MM.1S (cell line): ENCODE measurements at regions not wholly inside any gene's neighbourhood (a gene's known extent, or its start where the extent isn't known, plus 50 kb on each side); places are given as distances from the start of the nearest gene placed in this dataset.
"Not testable (repeated sequence)": the region's sequence is repeated elsewhere in the genome, so short reads cannot be mapped to it uniquely, and the experiment has no call there.

Experiments
- DNase-seq: peaks from one replicate; pipeline ENCODE4 v3.0.0-alpha.2; 2015
- H2AFZ ChIP-seq: fragments of 300-600 bp; sonication (generic); 2 replicates; pipeline ENCODE4 v1.6.0; 2016; ENCODE audit warnings: antibody characterized with exemption, low read length
- H3F3A ChIP-seq: fragments of 300-600 bp; sonication (generic); 2 replicates; pipeline ENCODE4 v1.6.1; 2016; ENCODE audit warnings: mild to moderate bottlenecking, antibody characterized with exemption, low read length, moderate library complexity, mixed read lengths; ENCODE audit not compliant: insufficient read depth
- H3K27ac ChIP-seq: fragments of 300-600 bp; sonication (generic); 2 replicates; pipeline ENCODE4 v1.5.1; 2016; ENCODE audit warnings: mild to moderate bottlenecking, low read length
- H3K27me3 ChIP-seq: fragments of 300-600 bp; sonication (generic); replicated peaks from 2 replicates; pipeline ENCODE4 v1.6.0; 2016; ENCODE audit warnings: low read length; ENCODE audit not compliant: insufficient read depth
- H3K36me3 ChIP-seq: fragments of 300-600 bp; sonication (generic); replicated peaks from 2 replicates; pipeline ENCODE4 v1.6.1; 2016; ENCODE audit warnings: mild to moderate bottlenecking, low read length, mixed read lengths; ENCODE audit not compliant: insufficient read depth
- H3K4me1 ChIP-seq: fragments of 300-600 bp; sonication (generic); 2 replicates; pipeline ENCODE4 v1.6.1; 2016; ENCODE audit warnings: low read length, mixed read lengths
- H3K4me2 ChIP-seq: fragments of 300-600 bp; sonication (generic); 2 replicates; pipeline ENCODE4 v1.6.0; 2016; ENCODE audit warnings: low read depth, low read length
- H3K4me3 ChIP-seq: fragments of 300-600 bp; sonication (generic); 2 replicates; pipeline ENCODE4 v1.5.1; 2016; ENCODE audit warnings: low read length, mixed read lengths
- H3K79me2 ChIP-seq: fragments of 300-600 bp; sonication (generic); 2 replicates; pipeline ENCODE4 v1.6.1; 2016; ENCODE audit warnings: mixed run types, low read length, mixed read lengths
- H3K9ac ChIP-seq: fragments of 300-600 bp; sonication (generic); 2 replicates; pipeline ENCODE4 v1.6.1; 2016; ENCODE audit warnings: low read length, mixed read lengths
- H3K9me2 ChIP-seq: fragments of 300-600 bp; sonication (generic); replicated peaks from 2 replicates; pipeline ENCODE4 v1.6.1; 2016; ENCODE audit warnings: mild to moderate bottlenecking, low read length, mixed read lengths; ENCODE audit not compliant: insufficient read depth
- H3K9me3 ChIP-seq: fragments of 300-600 bp; sonication (generic); replicated peaks from 2 replicates; pipeline ENCODE4 v1.6.1; 2016; ENCODE audit warnings: mild to moderate bottlenecking, low read length, mixed read lengths; ENCODE audit not compliant: insufficient read depth
- H4K20me1 ChIP-seq: fragments of 300-600 bp; sonication (generic); 2 replicates; pipeline ENCODE4 v1.6.1; 2016; ENCODE audit warnings: mild to moderate bottlenecking, low read length, moderate library complexity, mixed read lengths; ENCODE audit not compliant: insufficient read depth
- CTCF ChIP-seq: fragments of 300-600 bp; sonication (generic); IDR thresholded peaks from 2 replicates; pipeline ENCODE4 v1.5.1; 2016; ENCODE audit warnings: antibody characterized with exemption, low read length, mixed read lengths
- EZH2 ChIP-seq: fragments of 300-600 bp; sonication (generic); optimal IDR thresholded peaks from 2 replicates; pipeline ENCODE3; 2017; ENCODE audit warnings: low read depth, mild to moderate bottlenecking, antibody characterized with exemption, low read length, mixed read lengths
- EZH2phosphoT487 ChIP-seq: fragments of 300-600 bp; sonication (generic); IDR thresholded peaks from 2 replicates; pipeline ENCODE4 v1.6.1; 2018; ENCODE audit warnings: antibody characterized with exemption, low read length

GRCh38 chr2:132279930-132280615, 118.3 kb upstream of the ANKRD30BL start:
- Histone ChIP-seq H2AFZ (no peak overlapping the region), H3K27me3 (no peaks in the 10 kb centered on the region), H3K27ac (no peak overlapping the region), H3K79me2 (no peaks in the 10 kb centered on the region), H3K4me3 (no peak overlapping the region), H4K20me1 (no peaks in the 10 kb centered on the region), H3K4me2 (no peak overlapping the region), H3K36me3 (no peaks in the 10 kb centered on the region), H3K9me2 (no peaks in the 10 kb centered on the region), H3F3A (no peaks in the 10 kb centered on the region), H3K9ac (no peak overlapping the region), H3K4me1 (no peaks in the 10 kb centered on the region), H3K9me3 (no peaks in the 10 kb centered on the region)
- no peak for DNase-seq
- TF ChIP-seq CTCF (no peak), EZH2 (no peak), EZH2phosphoT487 (no peak)

- H3K36me3 ChIP-seq: no peaks in the 10 kb centered on the region
- no peak overlapping the region for H3K4me3 ChIP-seq
- no peak for TF ChIP-seq CTCF
- no peak for TF ChIP-seq EZH2
- TF ChIP-seq EZH2phosphoT487: no peak
- no peaks in the 10 kb centered on the region for H3K9me2 ChIP-seq
- H3K9ac ChIP-seq: no peak overlapping the region
- no peak overlapping the region for H3K4me2 ChIP-seq
- H3K27me3 ChIP-seq: no peaks in the 10 kb centered on the region
- no peak for DNase-seq
- H3F3A ChIP-seq: no peaks in the 10 kb centered on the region
- no peaks in the 10 kb centered on the region for H3K4me1 ChIP-seq
- H3K27ac ChIP-seq: no peak overlapping the region
- no peaks in the 10 kb centered on the region for H4K20me1 ChIP-seq
- no peak overlapping the region for H2AFZ ChIP-seq
- H3K9me3 ChIP-seq: no peaks in the 10 kb centered on the region
- H3K79me2 ChIP-seq: no peaks in the 10 kb centered on the region
Measured at GRCh38 chr2:132280912-132281311, 119.2 kb upstream of the ANKRD30BL start.

- not testable (repeated sequence) for H4K20me1 ChIP-seq, DNase-seq, H3K9me3 ChIP-seq, H3K4me2 ChIP-seq, H3K9ac ChIP-seq, H3F3A ChIP-seq, H3K4me1 ChIP-seq, H2AFZ ChIP-seq, H3K79me2 ChIP-seq, H3K27ac ChIP-seq, H3K27me3 ChIP-seq, H3K9me2 ChIP-seq, H3K4me3 ChIP-seq, H3K36me3 ChIP-seq
Measured at GRCh38 chr2:132282104-132282503, 120.4 kb upstream of the ANKRD30BL start.

GRCh38 chr2:132282911-132283310, 121.2 kb upstream of the ANKRD30BL start:
- TF ChIP-seq EZH2phosphoT487: no peak
- no peak for TF ChIP-seq CTCF
- no peak for TF ChIP-seq EZH2
- H3K27ac ChIP-seq: no peak overlapping the region
- H3K4me1 ChIP-seq: no peaks in the 10 kb centered on the region
- H3K9me2 ChIP-seq: no peaks in the 10 kb centered on the region
- H4K20me1 ChIP-seq: no peaks in the 10 kb centered on the region
- no peak overlapping the region for H2AFZ ChIP-seq
- H3K36me3 ChIP-seq: no peaks in the 10 kb centered on the region
- H3K9ac ChIP-seq: no peak overlapping the region
- no peak overlapping the region for H3K4me2 ChIP-seq
- H3K9me3 ChIP-seq: no peaks in the 10 kb centered on the region
- no peaks in the 10 kb centered on the region for H3K27me3 ChIP-seq
- H3K4me3 ChIP-seq: no peak overlapping the region
- no peaks in the 10 kb centered on the region for H3F3A ChIP-seq
- DNase-seq: no peak
- H3K79me2 ChIP-seq: no peaks in the 10 kb centered on the region

GRCh38 chr2:132286289-132286911, 124.6 kb upstream of the ANKRD30BL start:
- H3K27me3 ChIP-seq, H3K9me3 ChIP-seq, H3F3A ChIP-seq, H2AFZ ChIP-seq, H3K27ac ChIP-seq, H3K4me3 ChIP-seq, H3K36me3 ChIP-seq, H3K9me2 ChIP-seq, H3K4me2 ChIP-seq, DNase-seq, H3K9ac ChIP-seq, H3K4me1 ChIP-seq, H4K20me1 ChIP-seq, H3K79me2 ChIP-seq: not testable (repeated sequence)
